Bone marrow (tissue), 2 donors: ENCODE measurements at regions not wholly inside any gene's neighbourhood (a gene's known extent, or its start where the extent isn't known, plus 50 kb on each side); places are given as distances from the start of the nearest gene placed in this dataset.

ENCODE experiments used
- DNase-seq, 2 donors: peaks; one replicate each; lab custom pipeline; 2025; lab: John Stamatoyannopoulos, UW

- no peak for DNase-seq
Measured at GRCh38 chr5:124894541-124894940, 148.1 kb upstream of the ZNF608 start.

GRCh38 chr5:124895236-124895635 is 148.8 kb upstream of the ZNF608 start:
- DNase-seq = no peak

GRCh38 chr5:124901081-124901480 is 154.6 kb upstream of the ZNF608 start:
- no peak for DNase-seq

DNA sequence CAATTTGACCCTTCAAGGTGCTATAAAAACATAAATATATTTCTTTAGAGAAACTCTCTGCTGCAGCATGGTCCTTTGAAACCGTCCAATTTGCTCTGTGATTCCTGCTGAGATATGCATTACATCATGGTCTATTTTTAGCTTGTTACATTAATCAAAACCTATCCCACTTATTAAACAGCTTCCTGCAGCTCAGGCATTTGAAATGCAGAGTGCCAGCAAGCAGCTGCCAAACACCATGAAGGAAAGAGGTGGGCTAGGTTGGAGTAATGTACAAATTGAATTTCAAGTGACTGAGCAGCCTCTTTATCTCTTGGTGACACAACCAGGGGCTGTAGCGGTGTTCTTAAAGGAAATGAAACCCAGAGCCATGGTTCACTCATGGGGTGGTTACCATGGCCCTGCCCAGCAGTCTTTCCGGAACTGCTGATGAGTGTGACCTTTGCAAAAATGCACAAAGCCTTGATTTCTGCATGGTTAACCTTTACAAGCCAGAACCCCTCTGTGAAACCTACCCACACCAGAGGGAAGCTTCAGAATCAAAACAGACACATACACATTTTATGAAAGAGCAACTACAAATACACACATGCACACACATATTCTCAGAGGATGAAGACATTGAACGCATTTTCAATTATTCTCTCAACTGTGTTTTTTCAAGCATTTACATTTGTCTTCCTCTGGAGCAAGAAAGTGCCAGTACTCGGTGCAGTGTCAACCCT is 155.8 kb upstream of the ZNF608 start:
- peak in 1 of 2 donors; percentile 76 for DNase-seq

DNA sequence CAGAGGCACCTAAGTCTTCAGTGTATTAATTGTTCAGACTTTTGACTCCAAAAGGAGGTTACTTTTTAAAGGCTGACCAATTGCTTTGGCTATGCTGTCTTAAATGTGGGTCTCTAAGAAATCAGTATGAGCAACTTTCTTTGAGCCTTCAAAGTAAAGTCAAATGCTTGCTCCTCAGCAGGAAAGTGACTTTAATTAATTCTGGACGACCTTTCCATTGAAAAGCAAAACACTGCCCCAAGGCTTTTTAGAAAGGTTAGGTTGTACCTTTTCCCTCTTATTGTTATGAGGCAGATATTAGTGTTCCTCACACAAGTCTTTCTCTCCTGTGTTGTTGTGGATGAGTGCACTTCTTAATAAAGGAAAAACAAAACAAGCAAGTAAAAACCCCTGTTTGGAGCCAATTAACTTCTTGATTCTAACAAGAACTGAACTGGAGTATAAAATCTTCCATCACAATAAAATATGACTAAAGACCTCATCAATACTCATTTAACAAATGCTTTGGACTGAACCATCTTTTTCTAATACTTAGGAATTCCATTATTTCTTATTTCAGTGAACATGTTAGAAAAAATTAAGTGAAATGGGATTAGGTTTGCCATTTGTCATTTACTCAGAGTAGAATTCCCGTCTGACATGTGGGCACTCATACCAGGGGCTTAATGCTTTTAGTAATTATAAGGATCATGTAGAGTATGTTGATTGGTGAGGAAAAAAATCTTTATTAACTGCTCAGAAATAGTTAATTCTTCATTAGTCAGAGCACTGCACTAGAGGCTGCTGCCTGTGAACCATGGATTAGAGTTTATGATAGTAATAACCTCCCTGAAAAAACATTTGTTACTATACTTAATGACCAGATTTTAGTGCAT is 159.1 kb upstream of the ZNF608 start:
- DNase-seq = no peak

DNA sequence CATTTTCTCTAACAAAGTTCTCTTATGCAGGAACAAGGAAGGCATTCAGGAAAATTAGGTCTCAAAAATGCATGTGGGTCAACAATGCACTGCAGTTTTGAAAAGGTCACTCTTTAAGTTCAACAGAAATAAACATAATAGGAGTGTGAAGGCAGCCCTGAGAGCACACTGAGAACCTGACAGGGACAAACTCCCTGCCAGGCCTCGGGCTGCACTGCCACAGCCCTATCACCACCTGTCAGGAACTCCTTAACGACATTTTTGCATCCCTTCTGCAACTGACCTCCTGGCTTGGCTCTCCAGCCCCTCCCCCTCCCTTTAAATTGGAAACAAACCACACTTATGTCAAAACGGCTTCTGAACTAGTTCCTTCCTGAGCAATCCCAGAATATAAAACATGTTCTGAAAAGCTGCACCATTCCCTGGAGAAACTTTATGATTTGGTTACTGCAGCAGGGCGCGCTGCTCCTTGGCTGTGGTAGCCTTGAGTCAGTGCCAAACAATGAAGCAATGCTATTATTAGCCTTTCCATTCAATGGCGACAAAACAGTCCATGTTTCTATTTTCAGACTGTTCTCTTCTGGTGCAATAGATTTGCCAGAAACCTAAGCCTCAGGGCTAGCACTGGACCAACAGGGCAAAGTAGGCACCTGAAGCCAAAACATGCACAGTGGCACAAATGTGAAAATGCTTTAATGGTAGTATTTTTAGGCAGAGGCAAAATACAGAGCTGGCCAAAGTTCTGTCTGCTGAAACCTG is 160.1 kb upstream of the ZNF608 start:
- DNase-seq = peak in 1 of 2 donors; percentile 8

DNA sequence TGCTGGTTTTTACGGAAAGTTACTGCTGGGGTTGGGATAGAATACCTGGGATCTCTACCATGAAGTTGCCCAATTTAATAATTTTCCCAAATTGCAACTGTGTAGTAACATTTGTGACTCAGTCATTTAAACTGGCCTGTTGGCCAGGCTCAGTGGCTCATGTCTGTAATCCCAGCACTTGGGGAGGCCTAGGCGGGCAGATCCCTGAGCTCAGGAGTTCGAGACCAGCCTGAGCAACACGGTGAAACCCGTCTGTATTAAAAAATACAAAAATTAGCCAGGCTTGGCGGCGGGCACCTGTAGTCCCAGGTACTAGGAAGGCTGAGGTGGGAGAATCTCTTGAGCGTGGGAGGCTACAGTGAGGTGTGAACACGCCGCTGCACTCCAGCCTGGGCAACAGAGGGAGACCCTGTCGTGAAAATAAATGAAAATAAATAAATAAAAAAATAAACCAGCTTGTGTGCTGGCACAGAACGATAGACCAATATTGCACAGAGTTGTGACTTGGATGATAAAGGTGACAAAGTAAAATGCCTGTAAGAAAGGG is 160.7 kb upstream of the ZNF608 start:
- no peak for DNase-seq

DNA sequence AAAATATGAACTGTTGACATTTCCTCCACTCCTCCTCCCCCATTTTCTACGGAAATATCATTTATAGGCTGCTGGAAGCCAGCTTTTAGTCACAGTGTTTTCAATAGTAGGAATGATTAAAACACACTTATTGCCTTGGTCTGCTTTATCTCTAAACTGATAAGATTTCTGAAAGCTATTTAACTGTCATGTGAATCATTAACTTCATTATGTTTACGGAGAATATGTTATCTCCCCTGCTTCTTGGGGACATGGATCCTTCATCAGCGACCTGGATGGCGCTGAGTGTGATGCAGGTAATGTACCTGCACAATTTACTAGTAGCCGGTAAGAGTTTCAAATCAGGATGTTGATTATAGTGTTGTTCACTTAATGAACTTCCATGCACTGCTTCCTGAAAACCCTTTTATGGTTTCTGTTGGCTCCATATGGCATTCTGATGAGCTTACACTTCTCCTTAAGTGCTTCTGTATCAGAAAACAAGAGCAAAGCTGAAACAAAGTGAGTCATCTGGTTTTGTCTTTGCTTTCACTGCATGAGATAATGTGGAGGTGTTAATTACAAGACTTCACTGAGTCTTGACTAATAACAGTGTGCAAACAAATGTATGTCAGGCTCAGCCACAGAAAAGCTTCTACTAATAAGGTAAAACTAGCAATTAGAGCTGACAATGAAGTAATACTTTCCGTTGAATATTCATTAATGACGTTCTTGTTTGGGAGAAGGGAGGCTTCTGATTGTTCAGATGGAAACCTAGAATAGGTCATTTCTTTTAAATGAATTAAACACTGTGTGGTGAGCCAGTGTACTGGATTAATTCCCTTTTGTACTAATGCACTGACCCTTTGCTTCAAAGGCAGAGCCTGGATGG is 162.4 kb upstream of the ZNF608 start:
- peak in 1 of 2 donors; percentile 48 for DNase-seq

GRCh38 chr5:124909734-124910133 is 163.3 kb upstream of the ZNF608 start:
- DNase-seq = no peak

- DNase-seq = no peak
Measured at GRCh38 chr5:124910354-124911016, 164.0 kb upstream of the ZNF608 start.

GRCh38 chr5:124912638-124913328 is 166.3 kb upstream of the ZNF608 start:
- DNase-seq = no peak

GRCh38 chr5:124913329-124913653 is 166.9 kb upstream of the ZNF608 start:
- DNase-seq = no peak

DNA sequence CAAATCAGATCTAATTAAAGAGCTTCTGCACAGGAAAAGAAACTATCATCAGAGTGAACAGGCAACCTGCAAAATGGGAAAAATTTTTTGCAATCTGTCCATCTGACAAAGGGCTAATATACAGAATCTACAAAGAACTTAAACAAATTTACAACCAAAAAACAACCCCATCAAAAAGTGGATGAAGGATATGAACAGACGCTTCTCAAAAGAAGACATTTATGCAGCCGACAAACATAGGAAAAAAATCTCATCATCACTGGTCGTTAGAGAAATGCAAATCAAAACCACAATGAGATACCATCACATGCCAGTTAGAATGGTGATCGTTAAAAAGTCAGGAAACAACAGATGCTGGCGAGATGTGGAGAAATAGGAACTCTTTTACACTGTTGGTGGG is 169.9 kb upstream of the ZNF608 start:
- DNase-seq = peak in 1 of 2 donors; percentile 15

GRCh38 chr5:124918618-124919017 is 172.2 kb upstream of the ZNF608 start:
- no peak for DNase-seq

DNA sequence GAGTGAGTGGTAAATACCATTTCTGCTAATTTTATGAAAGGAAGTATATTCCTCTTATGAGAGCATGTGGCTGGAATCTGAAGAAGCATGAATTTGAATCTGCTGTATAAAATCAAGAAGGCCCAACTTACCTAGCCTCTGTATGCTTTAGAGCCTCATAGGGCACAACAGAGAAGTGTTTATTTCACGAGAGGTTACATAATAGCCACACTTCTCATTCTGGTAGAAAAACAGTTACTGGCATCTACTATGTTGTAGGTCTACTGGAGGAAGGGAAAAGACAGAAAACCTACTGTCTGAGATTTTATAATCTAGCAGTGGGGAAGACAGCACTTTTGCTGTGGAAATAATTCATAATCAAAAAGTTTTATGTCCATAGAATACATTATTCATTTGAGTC is 172.6 kb upstream of the ZNF608 start:
- DNase-seq = no peak

DNA sequence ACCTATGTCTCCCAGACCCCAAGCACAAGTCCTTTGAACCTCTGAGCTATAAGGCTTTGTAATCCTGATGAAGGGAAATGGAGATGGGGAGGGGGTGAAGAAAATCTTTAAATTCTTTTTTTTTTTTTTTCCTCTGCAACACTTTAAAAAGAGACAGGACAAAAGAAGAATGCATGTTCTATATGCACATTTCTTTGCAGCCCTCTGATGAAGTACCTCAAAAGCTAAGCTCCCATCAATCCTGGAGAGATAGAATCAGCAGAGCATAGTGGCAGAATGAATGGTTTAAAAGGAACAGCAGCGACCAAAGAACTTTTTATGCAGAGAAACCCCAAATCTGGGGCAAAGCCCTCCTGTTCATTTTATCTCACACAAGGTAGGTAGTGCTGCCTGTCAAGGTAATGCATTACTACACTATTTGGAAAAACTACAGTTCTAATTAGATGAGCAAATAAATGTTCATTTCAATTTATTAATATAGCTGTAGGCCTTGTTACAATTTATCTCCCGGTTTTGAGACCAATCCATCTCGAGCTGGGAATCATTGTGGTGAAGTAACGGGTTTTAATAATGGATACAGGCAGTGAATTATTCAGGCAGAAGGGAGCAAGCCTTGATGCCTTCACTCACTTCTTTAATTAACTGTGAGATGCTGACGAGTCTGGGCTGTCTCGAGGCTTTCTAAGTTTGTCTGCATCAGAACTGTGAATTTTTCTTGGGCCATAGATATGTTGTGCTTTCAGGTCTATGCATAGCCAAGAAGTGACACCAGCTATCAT is 173.5 kb upstream of the ZNF608 start:
- no peak for DNase-seq

DNA sequence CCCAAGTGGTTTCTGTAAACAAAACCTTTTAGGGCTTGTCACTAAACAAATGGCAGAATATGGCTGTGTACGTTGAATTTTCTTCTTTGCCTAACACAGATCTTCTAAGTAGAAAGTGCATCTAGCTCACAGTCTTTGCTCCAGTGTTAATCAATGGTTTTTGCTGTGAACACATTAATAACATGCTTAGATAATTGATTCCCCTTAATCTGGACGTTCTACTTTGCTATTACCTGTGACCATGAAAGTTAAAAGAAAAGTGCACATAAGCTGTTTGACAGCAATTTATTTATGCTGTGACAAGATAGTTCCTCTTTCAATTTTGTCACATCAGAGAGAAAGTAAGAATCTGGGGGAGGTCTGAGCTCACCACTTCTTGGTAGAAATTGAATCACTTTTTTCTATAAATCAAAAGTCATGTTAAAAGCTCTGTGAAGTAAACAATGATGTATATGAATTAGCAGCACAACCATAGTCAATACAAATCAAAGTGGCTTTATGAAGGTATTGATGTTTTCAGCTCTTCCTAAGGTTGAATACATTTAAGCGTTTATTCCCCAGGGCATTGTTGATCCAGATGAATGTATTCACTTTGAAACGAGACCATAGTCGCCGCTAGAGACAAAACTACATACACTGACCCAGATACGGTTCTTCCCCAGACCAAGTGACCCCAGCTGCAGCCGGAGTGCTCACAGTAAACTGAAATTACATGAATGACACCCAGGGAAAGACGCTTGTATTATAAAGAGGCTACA is 174.6 kb upstream of the ZNF608 start:
- DNase-seq = peak in 1 of 2 donors; percentile 67

DNA sequence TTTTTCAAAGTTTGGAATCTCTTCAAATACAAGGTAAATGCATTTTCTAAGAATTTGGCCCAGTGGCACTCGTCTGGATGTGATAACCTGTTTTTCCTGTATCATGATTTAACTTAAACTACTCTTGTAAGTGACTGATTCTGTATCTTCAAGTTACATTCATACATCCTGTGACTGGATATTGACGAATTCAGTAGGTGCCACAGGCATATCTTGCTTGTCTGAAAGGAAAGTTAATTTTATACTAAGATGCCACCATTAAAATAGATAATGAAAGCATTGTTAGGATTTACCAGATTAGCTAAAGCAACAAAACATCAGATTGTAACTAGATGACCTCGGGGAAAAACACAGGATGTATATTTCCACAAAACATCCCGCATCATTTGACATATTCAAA is 175.3 kb upstream of the ZNF608 start:
- DNase-seq = no peak
